B cell (primary cell): ENCODE measurements at regions not wholly inside any gene's neighbourhood (a gene's known extent, or its start where the extent isn't known, plus 50 kb on each side); places are given as distances from the start of the nearest gene placed in this dataset.

ENCODE experiments used
- ATAC-seq: fragments of 200-7000 bp; cut with Tn5 transposase; one replicate; pipeline ENCODE4 v1.10.0; 2021; ENCODE audit warnings: low read depth, mild to moderate bottlenecking, moderate number of reproducible peaks, moderate library complexity
- CTCF ChIA-PET: fragments of 350-600 bp; sonication (Branson Sonifier 250); formaldehyde crosslinking; loops from one replicate; lab custom pipeline; 2021; ENCODE audit warnings: antibody characterized with exemption, inconsistent platforms; lab: Charles Lee
- POLR2A ChIA-PET: fragments of 350-600 bp; sonication (Branson Sonifier 250); formaldehyde crosslinking; loops from one replicate; lab custom pipeline; 2021; ENCODE audit warnings: antibody characterized with exemption; lab: Charles Lee
- DNase-seq: peaks from one replicate; pipeline ENCODE4 v3.0.0; 2013
- H2AFZ ChIP-seq: 2 replicates; pipeline ENCODE4 v1.6.1; 2012; ENCODE audit warnings: mild to moderate bottlenecking, low read depth, low read length; ENCODE audit not compliant: insufficient read depth, poor library complexity, severe bottlenecking
- H3K27ac ChIP-seq, 2 donors: 1 replicate in 1 of 2; 2 replicates in 1 of 2; pipeline ENCODE4 v1.5.1; 2012 to 2013; ENCODE audit warnings: low read length in 2 of 2, mild to moderate bottlenecking in 2 of 2, moderate library complexity in 1 of 2
- H3K27me3 ChIP-seq, 4 experiments: fragments of 200-600 bp in 1 of 4; sonication (generic) in 1 of 4; replicated peaks in 1 of 4; 1 replicate in 2 of 4; 2 replicates in 2 of 4; pipeline versions ENCODE4 v1.6.1 to v1.7.0; 2013 to 2016; ENCODE audit warnings: low read length in 3 of 4, mild to moderate bottlenecking in 2 of 4, mixed read lengths in 1 of 4, moderate library complexity in 1 of 4; ENCODE audit not compliant: insufficient read depth in 4 of 4, control insufficient read depth in 3 of 4; ENCODE audit errors: control extremely low read depth in 1 of 4
- H3K36me3 ChIP-seq, 2 experiments: replicated peaks in 1 of 2; 1 replicate in 1 of 2; 2 replicates in 1 of 2; pipeline versions ENCODE4 v1.6.1 to v1.7.1; 2013; ENCODE audit warnings: low read length in 1 of 2; ENCODE audit not compliant: insufficient read depth in 2 of 2, control insufficient read depth in 1 of 2; ENCODE audit errors: control extremely low read depth in 1 of 2, extremely low read depth in 1 of 2
- H3K4me1 ChIP-seq, 2 donors: fragments of 200-600 bp in 1 of 2; sonication (generic) in 1 of 2; 1 replicate in 1 of 2; 2 replicates in 1 of 2; pipeline versions ENCODE4 v1.5.1 to v1.6.1; 2013 to 2017; ENCODE audit warnings: low read length in 2 of 2; ENCODE audit not compliant: control insufficient read depth in 2 of 2, insufficient read depth in 2 of 2
- H3K4me2 ChIP-seq: replicated peaks from 2 replicates; pipeline ENCODE3; 2012; ENCODE audit warnings: mild to moderate bottlenecking, low read depth, low read length; ENCODE audit not compliant: poor library complexity, severe bottlenecking
- H3K4me3 ChIP-seq, 5 experiments: fragments of 200-600 bp in 1 of 5; sonication (generic) in 1 of 5; 1 replicate in 3 of 5; 2 replicates in 2 of 5; pipeline versions ENCODE4 v1.5.1 to v1.7.0; 2011 to 2016; ENCODE audit warnings: low read length in 4 of 5, mild to moderate bottlenecking in 4 of 5, low read depth in 2 of 5, control low read depth in 1 of 5, moderate library complexity in 1 of 5; ENCODE audit not compliant: insufficient read depth in 1 of 5; ENCODE audit errors: control extremely low read depth in 1 of 5, extremely low read depth in 1 of 5
- H3K79me2 ChIP-seq: fragments of 200-600 bp; sonication (generic); one replicate; pipeline ENCODE4 v1.6.0; 2016; ENCODE audit warnings: low read length; ENCODE audit not compliant: control insufficient read depth, insufficient read depth
- H3K9ac ChIP-seq: fragments of 200-600 bp; sonication (generic); 2 replicates; pipeline ENCODE4 v1.6.1; 2017; ENCODE audit warnings: mild to moderate bottlenecking, low read length, moderate library complexity
- H3K9me3 ChIP-seq, 3 donors: one replicate each; pipeline versions ENCODE4 v1.6.1 to v1.7.1; 2013; ENCODE audit warnings: low read length in 2 of 3; ENCODE audit not compliant: control insufficient read depth in 2 of 3, insufficient read depth in 1 of 3; ENCODE audit errors: control extremely low read depth in 1 of 3
- H4K20me1 ChIP-seq: 2 replicates; pipeline ENCODE4 v1.6.0; 2012; ENCODE audit warnings: mild to moderate bottlenecking, low read length; ENCODE audit not compliant: insufficient read depth, control insufficient read depth, poor library complexity, severe bottlenecking
- H3K27ac Mint-ChIP-seq: one replicate; pipeline ENCODE4 v1.8.0; 2021; ENCODE audit warnings: mixed read lengths
- H3K27me3 Mint-ChIP-seq: one replicate; pipeline ENCODE4 v1.8.0; 2021; ENCODE audit warnings: mixed read lengths
- H3K4me1 Mint-ChIP-seq: one replicate; pipeline ENCODE4 v1.8.0; 2021; ENCODE audit warnings: mixed read lengths
- H3K4me3 Mint-ChIP-seq: one replicate; pipeline ENCODE4 v1.8.0; 2021; ENCODE audit warnings: mixed read lengths
- H3K9me3 Mint-ChIP-seq: one replicate; pipeline ENCODE4 v1.8.0; 2022; ENCODE audit warnings: mixed read lengths; ENCODE audit not compliant: insufficient read depth
- EZH2 ChIP-seq: IDR thresholded peaks from 2 replicates; pipeline ENCODE4 v1.6.1; 2012; ENCODE audit warnings: borderline replicate concordance, low read depth, mild to moderate bottlenecking, moderate library complexity, low read length; ENCODE audit not compliant: insufficient read depth, poor library complexity, severe bottlenecking
- WGBS: methylation state at CpG from one replicate; pipeline ENCODE4 v1.1.5; 2013; ENCODE audit warnings: missing lambda C conversion rate; ENCODE audit not compliant: insufficient coverage; 5-methylcytosine and 5-hydroxymethylcytosine counted together
- intact Hi-C: fragments of 100-400 bp; cut with micrococcal nuclease; formaldehyde crosslinking; loops from one replicate; pipeline ENCODE4 v1.10.0; 2022
- TF ChIP-seq, protein P1 (sequence below): fragments of 200-600 bp; IDR thresholded peaks from one replicate; pipeline ENCODE4 v1.8.0; 2022; ENCODE audit warnings: antibody characterized with exemption, mild to moderate bottlenecking

DNA sequence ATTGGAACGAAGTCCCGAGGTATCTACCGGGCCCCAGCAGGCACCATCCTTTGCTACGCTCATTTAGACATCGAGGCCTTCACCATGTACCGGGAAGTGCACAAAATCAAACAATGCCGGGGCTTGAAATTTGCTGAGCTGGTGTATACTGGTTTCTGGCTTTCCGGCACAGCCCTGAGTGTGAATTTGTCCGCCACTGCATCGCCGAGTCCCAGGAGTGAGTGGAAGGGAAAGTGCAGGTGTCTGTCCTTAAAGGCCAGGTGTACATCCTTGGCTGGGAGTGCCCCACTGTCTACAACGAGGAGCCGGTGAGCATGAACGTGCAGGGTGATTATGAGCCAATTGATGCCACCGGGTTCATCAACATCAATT lies 158.8 kb upstream of the GUCY1A2 start:
- H3K4me1 Mint-ChIP-seq: no peaks in the 10 kb centered on the region
- H3K9me3 Mint-ChIP-seq: peaks cover 2% of the 10 kb centered on the region
- H3K4me3 Mint-ChIP-seq: no peak overlapping the region
- Histone ChIP-seq H3K9ac (no peak overlapping the region), H3K27me3 (no peaks in the 10 kb centered on the region), H2AFZ (no peak overlapping the region), H3K4me1 (no peaks in the 10 kb centered on the region), H3K4me3 (no peak overlapping the region), H3K79me2 (no peaks in the 10 kb centered on the region), H3K36me3 (no peaks in the 10 kb centered on the region), H3K4me2 (no peak overlapping the region), H3K9me3 (peaks cover 0 to 17% (median 0%) of the 10 kb centered on the region in 3 donors), H3K27ac (no peak overlapping the region), H4K20me1 (no peaks in the 10 kb centered on the region)
- H3K27ac Mint-ChIP-seq: no peak overlapping the region
- DNase-seq (no peak), ATAC-seq (no peak)
- WGBS: 89% methylated on average over 14 of the region's 15 CpGs
- TF ChIP-seq, protein P1, sequence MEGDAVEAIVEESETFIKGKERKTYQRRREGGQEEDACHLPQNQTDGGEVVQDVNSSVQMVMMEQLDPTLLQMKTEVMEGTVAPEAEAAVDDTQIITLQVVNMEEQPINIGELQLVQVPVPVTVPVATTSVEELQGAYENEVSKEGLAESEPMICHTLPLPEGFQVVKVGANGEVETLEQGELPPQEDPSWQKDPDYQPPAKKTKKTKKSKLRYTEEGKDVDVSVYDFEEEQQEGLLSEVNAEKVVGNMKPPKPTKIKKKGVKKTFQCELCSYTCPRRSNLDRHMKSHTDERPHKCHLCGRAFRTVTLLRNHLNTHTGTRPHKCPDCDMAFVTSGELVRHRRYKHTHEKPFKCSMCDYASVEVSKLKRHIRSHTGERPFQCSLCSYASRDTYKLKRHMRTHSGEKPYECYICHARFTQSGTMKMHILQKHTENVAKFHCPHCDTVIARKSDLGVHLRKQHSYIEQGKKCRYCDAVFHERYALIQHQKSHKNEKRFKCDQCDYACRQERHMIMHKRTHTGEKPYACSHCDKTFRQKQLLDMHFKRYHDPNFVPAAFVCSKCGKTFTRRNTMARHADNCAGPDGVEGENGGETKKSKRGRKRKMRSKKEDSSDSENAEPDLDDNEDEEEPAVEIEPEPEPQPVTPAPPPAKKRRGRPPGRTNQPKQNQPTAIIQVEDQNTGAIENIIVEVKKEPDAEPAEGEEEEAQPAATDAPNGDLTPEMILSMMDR: no peak
- no peak for TF ChIP-seq EZH2
- H3K27me3 Mint-ChIP-seq: no peaks in the 10 kb centered on the region
- POLR2A ChIA-PET: no interaction called here
- CTCF ChIA-PET: no interaction called here
- intact Hi-C loops: no loop called here

DNA sequence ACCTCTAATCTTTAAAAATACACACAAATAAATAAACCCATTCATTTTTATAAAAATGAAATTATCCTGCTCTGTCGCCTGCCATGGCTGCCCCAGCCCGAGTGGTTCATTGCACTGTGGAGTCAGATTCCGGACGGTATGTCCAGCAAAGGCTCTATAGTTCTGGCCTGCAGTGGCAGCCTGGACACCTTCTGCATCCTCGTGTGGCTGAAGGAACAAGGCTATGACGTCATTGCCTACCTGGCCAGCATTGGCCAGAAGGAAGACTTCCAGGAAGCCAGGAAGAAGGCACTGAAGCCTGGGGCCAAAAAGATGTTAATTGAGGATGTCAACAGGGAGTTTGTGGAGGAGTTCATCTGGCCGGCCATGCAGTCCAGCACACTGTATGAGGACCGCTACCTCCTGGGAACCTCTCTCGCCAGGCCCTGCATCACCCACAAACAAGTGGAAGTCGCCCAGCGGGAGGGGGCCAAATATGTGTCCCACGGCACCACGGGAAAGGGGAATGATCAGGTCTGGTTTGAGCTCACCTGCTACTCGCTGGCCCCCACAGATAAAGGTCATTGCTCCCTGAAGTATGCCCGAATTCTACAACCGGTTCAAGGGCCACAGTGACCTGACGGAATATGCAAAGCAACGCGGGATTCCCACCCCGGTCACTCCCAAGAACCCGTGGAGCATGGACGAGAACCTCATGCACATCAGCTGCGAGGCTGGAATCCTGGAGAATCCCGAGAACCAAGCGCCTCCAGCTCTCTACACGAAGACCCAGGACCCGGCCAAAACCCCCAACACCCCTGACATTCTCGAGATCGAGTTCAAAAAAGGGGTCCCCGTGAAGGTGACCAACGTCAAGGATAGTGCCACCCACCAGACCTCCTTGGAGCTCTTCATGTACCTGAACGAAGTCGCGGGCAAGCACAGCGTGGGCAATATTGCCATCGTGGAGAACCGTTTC lies 158.2 kb upstream of the GUCY1A2 start:
- Histone ChIP-seq H2AFZ (no peak overlapping the region), H3K36me3 (no peaks in the 10 kb centered on the region), H3K4me2 (no peak overlapping the region), H3K4me3 (no peak overlapping the region), H3K9ac (no peak overlapping the region), H3K9me3 (peaks cover 0 to 17% (median 0%) of the 10 kb centered on the region in 3 donors), H3K4me1 (no peaks in the 10 kb centered on the region), H4K20me1 (no peaks in the 10 kb centered on the region), H3K27ac (no peak overlapping the region), H3K79me2 (no peaks in the 10 kb centered on the region), H3K27me3 (no peaks in the 10 kb centered on the region)
- no peak overlapping the region for H3K27ac Mint-ChIP-seq
- POLR2A ChIA-PET: no interaction called here
- CTCF ChIA-PET: no interaction called here
- DNase-seq: no peak
- intact Hi-C loops: no loop called here
- no peak overlapping the region for H3K4me3 Mint-ChIP-seq
- WGBS: 93% methylated on average over 37 of the region's 37 CpGs
- peaks cover 2% of the 10 kb centered on the region for H3K9me3 Mint-ChIP-seq
- no peaks in the 10 kb centered on the region for H3K4me1 Mint-ChIP-seq
- ATAC-seq: no peak
- H3K27me3 Mint-ChIP-seq: no peaks in the 10 kb centered on the region
- TF ChIP-seq, protein P1: no peak
- TF ChIP-seq EZH2: no peak
